ENCODE measurements at regions not wholly inside any gene's neighbourhood (a gene's known extent, or its start where the extent isn't known, plus 50 kb on each side); places are given as distances from the start of the nearest gene placed in this dataset.

DNA sequence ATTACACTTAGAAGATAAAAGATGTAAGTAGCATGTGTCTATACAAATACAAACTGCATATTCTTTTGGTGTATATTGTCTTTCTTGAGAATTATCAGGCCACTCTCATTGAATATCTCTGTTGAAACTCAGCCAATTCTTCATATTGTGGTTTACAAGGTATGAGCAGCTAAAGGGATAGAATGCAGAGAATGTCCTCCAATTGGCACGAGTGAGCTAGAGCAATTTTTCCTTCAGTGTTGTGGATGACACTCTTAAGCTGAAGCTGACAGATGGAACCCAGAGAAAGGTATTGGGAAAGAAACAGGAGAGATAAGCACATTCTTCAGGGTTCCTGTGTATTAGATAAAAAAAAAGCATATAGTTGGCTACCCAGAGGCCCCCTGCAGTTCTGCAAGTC, 453.1 kb downstream of the EPHA3 start:
- TF ChIP-seq, protein P1, sequence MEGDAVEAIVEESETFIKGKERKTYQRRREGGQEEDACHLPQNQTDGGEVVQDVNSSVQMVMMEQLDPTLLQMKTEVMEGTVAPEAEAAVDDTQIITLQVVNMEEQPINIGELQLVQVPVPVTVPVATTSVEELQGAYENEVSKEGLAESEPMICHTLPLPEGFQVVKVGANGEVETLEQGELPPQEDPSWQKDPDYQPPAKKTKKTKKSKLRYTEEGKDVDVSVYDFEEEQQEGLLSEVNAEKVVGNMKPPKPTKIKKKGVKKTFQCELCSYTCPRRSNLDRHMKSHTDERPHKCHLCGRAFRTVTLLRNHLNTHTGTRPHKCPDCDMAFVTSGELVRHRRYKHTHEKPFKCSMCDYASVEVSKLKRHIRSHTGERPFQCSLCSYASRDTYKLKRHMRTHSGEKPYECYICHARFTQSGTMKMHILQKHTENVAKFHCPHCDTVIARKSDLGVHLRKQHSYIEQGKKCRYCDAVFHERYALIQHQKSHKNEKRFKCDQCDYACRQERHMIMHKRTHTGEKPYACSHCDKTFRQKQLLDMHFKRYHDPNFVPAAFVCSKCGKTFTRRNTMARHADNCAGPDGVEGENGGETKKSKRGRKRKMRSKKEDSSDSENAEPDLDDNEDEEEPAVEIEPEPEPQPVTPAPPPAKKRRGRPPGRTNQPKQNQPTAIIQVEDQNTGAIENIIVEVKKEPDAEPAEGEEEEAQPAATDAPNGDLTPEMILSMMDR (IDR thresholded peaks at IDR 0.05) = no peak
- TF ChIP-seq EP300 (IDR thresholded peaks at IDR 0.05) (no peak), POLR2A (IDR thresholded peaks at IDR 0.05) (no peak)
